Amygdala (tissue), 56 donors: ENCODE measurements at regions not wholly inside any gene's neighbourhood (a gene's known extent, or its start where the extent isn't known, plus 50 kb on each side); places are given as distances from the start of the nearest gene placed in this dataset.

Source experiments
- DNase-seq, 56 donors: peaks; one replicate each; lab custom pipeline; 2025; lab: John Stamatoyannopoulos, UW

GRCh38 chr17:72579990-72580320 lies 459.1 kb downstream of the SOX9 start:
- peak in 2 of 56 donors; percentile 13 to 15 for DNase-seq

- no peak for DNase-seq
Measured at GRCh38 chr17:72580321-72581127, 459.7 kb downstream of the SOX9 start.

- no peak for DNase-seq
Measured at GRCh38 chr17:72587156-72587555, 466.3 kb downstream of the SOX9 start.

GRCh38 chr17:72587773-72588511 lies 467.1 kb downstream of the SOX9 start:
- no peak for DNase-seq

- no peak for DNase-seq
Measured at GRCh38 chr17:72588561-72588960, 467.7 kb downstream of the SOX9 start.

- DNase-seq = peak in 10 of 56 donors; percentile 17 to 40 (median 30)
Measured at GRCh38 chr17:72588961-72589360, 468.1 kb downstream of the SOX9 start.

GRCh38 chr17:72590382-72590781 lies 469.6 kb downstream of the SOX9 start:
- no peak for DNase-seq

- no peak for DNase-seq
Measured at GRCh38 chr17:72590882-72591281, 470.1 kb downstream of the SOX9 start.

- DNase-seq = peak in 2 of 56 donors; percentile 41 to 58
Measured at GRCh38 chr17:72591289-72592241, 470.7 kb downstream of the SOX9 start.

GRCh38 chr17:72592242-72592966 lies 471.6 kb downstream of the SOX9 start:
- DNase-seq = peak in 52 of 56 donors; percentile 23 to 86 (median 65)

GRCh38 chr17:72592967-72593325 lies 472.1 kb downstream of the SOX9 start:
- DNase-seq = no peak

GRCh38 chr17:72594248-72594647 lies 473.4 kb downstream of the SOX9 start:
- DNase-seq = no peak
